ENCODE measurements at regions not wholly inside any gene's neighbourhood (a gene's known extent, or its start where the extent isn't known, plus 50 kb on each side); places are given as distances from the start of the nearest gene placed in this dataset.

GRCh38 chr5:89728134-89728533, 681.4 kb downstream of the CETN3 start:
- no peak for DNase-seq
- Mint-ChIP-seq H3K27me3 (ENCODE audit: unreplicated experiment) (no peaks in the 10 kb centered on the region), H3K4me3 (ENCODE audit: unreplicated experiment) (no peak overlapping the region), H3K4me1 (ENCODE audit: low read depth, unreplicated experiment) (peaks cover 2% of the 10 kb centered on the region), H3K27ac (ENCODE audit: unreplicated experiment) (no peak overlapping the region), H3K36me3 (ENCODE audit: unreplicated experiment) (no peaks in the 10 kb centered on the region), H3K9me3 (ENCODE audit: unreplicated experiment) (no peaks in the 10 kb centered on the region)
- TF ChIP-seq, protein P1, sequence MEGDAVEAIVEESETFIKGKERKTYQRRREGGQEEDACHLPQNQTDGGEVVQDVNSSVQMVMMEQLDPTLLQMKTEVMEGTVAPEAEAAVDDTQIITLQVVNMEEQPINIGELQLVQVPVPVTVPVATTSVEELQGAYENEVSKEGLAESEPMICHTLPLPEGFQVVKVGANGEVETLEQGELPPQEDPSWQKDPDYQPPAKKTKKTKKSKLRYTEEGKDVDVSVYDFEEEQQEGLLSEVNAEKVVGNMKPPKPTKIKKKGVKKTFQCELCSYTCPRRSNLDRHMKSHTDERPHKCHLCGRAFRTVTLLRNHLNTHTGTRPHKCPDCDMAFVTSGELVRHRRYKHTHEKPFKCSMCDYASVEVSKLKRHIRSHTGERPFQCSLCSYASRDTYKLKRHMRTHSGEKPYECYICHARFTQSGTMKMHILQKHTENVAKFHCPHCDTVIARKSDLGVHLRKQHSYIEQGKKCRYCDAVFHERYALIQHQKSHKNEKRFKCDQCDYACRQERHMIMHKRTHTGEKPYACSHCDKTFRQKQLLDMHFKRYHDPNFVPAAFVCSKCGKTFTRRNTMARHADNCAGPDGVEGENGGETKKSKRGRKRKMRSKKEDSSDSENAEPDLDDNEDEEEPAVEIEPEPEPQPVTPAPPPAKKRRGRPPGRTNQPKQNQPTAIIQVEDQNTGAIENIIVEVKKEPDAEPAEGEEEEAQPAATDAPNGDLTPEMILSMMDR (IDR thresholded peaks at IDR 0.05; ENCODE audit: partially characterized antibody, unreplicated experiment), result no peak

GRCh38 chr5:89724379-89725095, 685.0 kb downstream of the CETN3 start:
- no peak for DNase-seq
- TF ChIP-seq, protein P1 (IDR thresholded peaks at IDR 0.05; ENCODE audit: partially characterized antibody, unreplicated experiment), result no peak
- peaks cover 9% of the 10 kb centered on the region for H3K4me1 Mint-ChIP-seq (ENCODE audit: low read depth, unreplicated experiment)
- H3K4me3 Mint-ChIP-seq (ENCODE audit: unreplicated experiment), result no peak overlapping the region
- no peaks in the 10 kb centered on the region for H3K36me3 Mint-ChIP-seq (ENCODE audit: unreplicated experiment)
- H3K9me3 Mint-ChIP-seq (ENCODE audit: unreplicated experiment), result no peaks in the 10 kb centered on the region
- peaks cover 3% of the 10 kb centered on the region for H3K27me3 Mint-ChIP-seq (ENCODE audit: unreplicated experiment)
- no peak overlapping the region for H3K27ac Mint-ChIP-seq (ENCODE audit: unreplicated experiment)

DNA sequence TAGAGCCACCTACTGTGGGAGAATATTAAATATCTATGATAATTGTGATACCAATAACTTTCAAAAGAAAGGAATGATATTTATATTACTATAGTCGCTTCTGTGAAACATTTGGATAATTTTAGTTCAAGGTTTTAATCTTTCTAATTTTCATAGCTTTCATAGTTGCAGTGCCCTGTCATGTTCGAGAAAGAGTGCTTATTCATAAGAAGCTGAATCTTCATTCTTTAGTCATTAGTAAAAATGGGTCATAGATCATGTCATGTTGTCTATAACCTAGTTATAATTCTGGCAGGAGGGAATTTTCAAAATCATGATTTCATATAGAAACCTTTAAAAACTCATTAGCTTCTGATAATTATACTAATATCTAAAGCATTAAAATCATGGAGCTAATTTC, 685.6 kb downstream of the CETN3 start:
- DNase-seq, result no peak
- TF ChIP-seq, protein P1 (IDR thresholded peaks at IDR 0.05; ENCODE audit: partially characterized antibody, unreplicated experiment), result no peak
- H3K4me3 Mint-ChIP-seq (ENCODE audit: unreplicated experiment), result no peak overlapping the region
- peaks cover 9% of the 10 kb centered on the region for H3K4me1 Mint-ChIP-seq (ENCODE audit: low read depth, unreplicated experiment)
- no peak overlapping the region for H3K27ac Mint-ChIP-seq (ENCODE audit: unreplicated experiment)
- no peaks in the 10 kb centered on the region for H3K9me3 Mint-ChIP-seq (ENCODE audit: unreplicated experiment)
- no peaks in the 10 kb centered on the region for H3K36me3 Mint-ChIP-seq (ENCODE audit: unreplicated experiment)
- H3K27me3 Mint-ChIP-seq (ENCODE audit: unreplicated experiment), result peaks cover 3% of the 10 kb centered on the region

GRCh38 chr5:89722538-89722937, 687.0 kb downstream of the CETN3 start:
- Mint-ChIP-seq H3K36me3 (ENCODE audit: unreplicated experiment) (no peaks in the 10 kb centered on the region), H3K4me1 (ENCODE audit: low read depth, unreplicated experiment) (peaks cover 9% of the 10 kb centered on the region), H3K27ac (ENCODE audit: unreplicated experiment) (peak overlapping the region; percentile 76), H3K27me3 (ENCODE audit: unreplicated experiment) (peaks cover 3% of the 10 kb centered on the region), H3K9me3 (ENCODE audit: unreplicated experiment) (no peaks in the 10 kb centered on the region), H3K4me3 (ENCODE audit: unreplicated experiment) (no peak overlapping the region)
- TF ChIP-seq, protein P1 (IDR thresholded peaks at IDR 0.05; ENCODE audit: partially characterized antibody, unreplicated experiment), result no peak
- no peak for DNase-seq

DNA sequence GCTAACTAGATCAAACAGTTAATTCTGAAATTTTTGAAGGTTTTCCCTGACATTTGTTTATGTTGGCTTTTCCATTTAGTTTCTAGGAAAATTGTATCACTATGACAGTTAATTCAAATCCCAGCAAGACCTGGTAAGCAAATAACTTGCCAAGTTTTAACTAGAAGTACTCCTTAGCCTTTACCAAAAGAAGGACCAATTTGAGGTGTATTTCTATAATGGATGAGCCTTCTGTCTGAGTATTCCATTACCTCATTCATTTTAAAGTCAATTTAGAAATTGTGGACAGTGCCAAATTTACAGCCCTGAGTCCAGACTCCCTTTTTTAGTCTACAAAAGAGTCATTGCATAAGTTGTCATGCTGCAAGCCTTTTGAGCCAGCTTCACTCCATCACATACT, 687.6 kb downstream of the CETN3 start:
- Mint-ChIP-seq H3K9me3 (ENCODE audit: unreplicated experiment) (no peaks in the 10 kb centered on the region), H3K4me3 (ENCODE audit: unreplicated experiment) (no peak overlapping the region), H3K4me1 (ENCODE audit: low read depth, unreplicated experiment) (peaks cover 9% of the 10 kb centered on the region), H3K27me3 (ENCODE audit: unreplicated experiment) (peaks cover 3% of the 10 kb centered on the region), H3K27ac (ENCODE audit: unreplicated experiment) (no peak overlapping the region), H3K36me3 (ENCODE audit: unreplicated experiment) (no peaks in the 10 kb centered on the region)
- TF ChIP-seq, protein P1 (IDR thresholded peaks at IDR 0.05; ENCODE audit: partially characterized antibody, unreplicated experiment), result no peak
- no peak for DNase-seq
